ENCODE measurements at regions not wholly inside any gene's neighbourhood (a gene's known extent, or its start where the extent isn't known, plus 50 kb on each side); places are given as distances from the start of the nearest gene placed in this dataset.
"Not testable (repeated sequence)": the region's sequence is repeated elsewhere in the genome, so short reads cannot be mapped to it uniquely, and the experiment has no call there.

DNA sequence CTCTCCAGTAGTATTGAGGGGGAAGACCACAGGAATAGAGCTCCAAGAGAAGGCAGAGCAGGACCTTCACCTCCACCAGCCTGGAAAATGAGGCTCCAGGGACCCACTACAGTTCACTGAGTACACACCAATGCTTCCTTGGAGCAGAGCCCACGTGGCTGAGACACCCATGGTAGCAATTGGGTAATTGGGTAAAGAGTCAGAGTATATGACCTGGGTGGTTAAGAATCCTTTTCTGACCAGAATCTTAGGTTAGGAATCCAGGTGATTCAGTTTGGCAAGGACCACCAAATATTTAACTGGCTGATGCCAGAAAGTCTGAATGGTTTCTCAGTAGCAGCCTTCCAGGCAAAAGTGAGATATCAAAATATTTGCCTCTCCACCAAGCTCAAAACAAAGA, 107.7 kb downstream of the MDH1 start:
- DNase-seq, result no peak

GRCh38 chr2:63697160-63697559, 108.4 kb downstream of the MDH1 start:
- DNase-seq, result no peak

DNA sequence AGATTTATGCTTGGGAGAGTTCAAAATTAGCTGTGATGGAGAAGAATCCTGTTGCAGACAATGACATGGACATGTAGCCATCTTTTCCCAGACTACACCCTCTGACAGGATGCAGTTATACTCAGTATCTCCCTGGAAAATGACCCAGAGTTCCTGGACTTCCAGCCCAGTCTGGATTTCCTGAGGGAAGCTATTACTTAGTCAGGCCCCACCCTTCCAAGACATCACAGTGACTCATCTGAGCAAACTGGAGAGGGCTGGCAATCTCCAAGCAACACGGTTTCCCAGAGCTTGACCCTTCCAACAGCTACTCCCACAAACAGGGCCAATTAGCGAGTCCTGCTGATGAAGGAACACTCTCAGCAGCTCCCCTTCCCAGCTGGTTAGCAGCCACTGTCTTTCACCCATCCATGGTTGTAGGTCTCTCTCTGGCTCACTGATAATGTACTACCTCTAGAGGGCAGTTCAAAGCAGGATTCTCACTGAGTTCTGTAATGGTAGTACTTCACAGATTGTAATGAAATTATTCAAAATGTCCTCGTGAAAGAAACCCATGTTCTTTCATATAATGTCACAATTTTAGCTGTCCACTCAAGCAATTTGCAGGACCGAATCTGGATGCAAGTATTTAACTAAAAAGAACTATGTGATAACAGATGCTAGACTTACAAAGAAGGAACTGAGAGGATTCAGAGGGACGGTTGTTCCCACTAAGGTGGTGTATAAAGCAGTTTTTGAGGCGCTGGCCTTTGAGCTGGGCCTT, 110.2 kb downstream of the MDH1 start:
- peak; percentile 56 for DNase-seq

- no peak for DNase-seq
Measured at GRCh38 chr2:63699549-63699839, 110.7 kb downstream of the MDH1 start.

- DNase-seq, result no peak
Measured at GRCh38 chr2:63700271-63700670, 111.5 kb downstream of the MDH1 start.

GRCh38 chr2:63701406-63701805, 112.6 kb downstream of the MDH1 start:
- DNase-seq, result no peak

GRCh38 chr2:63706084-63706483, 117.3 kb downstream of the MDH1 start:
- not testable (repeated sequence) for DNase-seq

GRCh38 chr2:63710732-63711131, 122.0 kb downstream of the MDH1 start:
- DNase-seq, result no peak

DNA sequence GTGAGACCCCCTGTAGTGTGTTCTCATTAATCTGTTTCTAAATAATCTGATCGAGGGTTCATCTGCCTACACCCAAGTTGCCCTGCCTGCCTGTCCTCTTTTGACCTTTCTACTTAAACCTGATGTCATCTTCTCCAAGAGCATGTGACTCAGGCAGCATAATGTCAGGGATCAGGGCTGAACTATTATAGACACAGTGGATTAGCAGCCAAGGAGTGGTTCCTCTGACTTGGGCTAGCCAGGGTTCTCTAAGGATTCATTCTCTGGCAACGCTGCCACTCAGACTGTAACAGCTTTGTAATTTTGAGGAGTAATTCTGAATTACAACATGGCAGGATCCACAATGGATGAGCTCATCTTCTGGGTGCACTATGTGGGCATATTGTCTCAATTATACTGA, 124.0 kb downstream of the MDH1 start:
- no peak for DNase-seq

DNA sequence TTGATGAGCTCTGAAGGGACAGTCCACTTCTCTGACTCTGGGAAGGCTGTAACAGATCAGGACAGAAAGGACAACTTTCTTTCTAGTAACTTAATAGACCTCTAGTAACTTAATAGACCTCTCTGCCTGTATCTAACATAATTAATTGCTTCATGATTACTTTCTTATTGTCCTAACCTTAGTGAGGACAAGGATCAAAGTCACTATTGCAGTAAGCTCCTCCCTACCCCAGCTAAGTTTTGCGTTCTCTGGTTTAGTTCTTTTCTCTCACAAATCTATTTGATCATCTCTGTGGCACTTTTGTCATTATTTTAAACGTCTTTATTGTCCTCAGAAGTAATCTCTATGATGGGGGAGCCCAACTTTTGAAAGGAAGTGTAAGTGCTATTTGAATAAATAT, 125.5 kb upstream of the UGP2 start:
- DNase-seq, result no peak

GRCh38 chr2:63719052-63719451, 122.6 kb upstream of the UGP2 start:
- DNase-seq, result no peak

- DNase-seq, result no peak
Measured at GRCh38 chr2:63721082-63721424, 120.6 kb upstream of the UGP2 start.

GRCh38 chr2:63722284-63722683, 119.4 kb upstream of the UGP2 start:
- DNase-seq, result not testable (repeated sequence)

GRCh38 chr2:63723709-63724108, 118.0 kb upstream of the UGP2 start:
- DNase-seq, result no peak

DNA sequence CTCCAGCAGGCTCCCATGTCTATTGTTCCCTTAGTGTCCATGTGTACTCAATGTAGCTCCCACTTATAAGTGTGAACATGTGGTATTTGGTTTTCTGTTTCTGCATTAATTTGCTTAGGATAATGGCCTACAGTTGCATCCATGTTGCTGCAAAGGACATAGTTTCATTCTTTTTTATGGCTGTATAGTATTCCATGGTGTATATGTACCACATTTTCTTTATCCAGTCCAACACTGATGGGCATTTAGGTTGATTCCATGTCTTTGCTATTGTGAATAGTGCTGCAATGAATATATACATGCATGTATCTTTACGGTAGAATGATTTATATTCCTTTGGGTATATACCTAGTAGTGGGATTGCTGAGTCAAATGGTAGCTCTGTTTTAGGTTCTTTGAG, 116.5 kb upstream of the UGP2 start:
- DNase-seq, result not testable (repeated sequence)

DNA sequence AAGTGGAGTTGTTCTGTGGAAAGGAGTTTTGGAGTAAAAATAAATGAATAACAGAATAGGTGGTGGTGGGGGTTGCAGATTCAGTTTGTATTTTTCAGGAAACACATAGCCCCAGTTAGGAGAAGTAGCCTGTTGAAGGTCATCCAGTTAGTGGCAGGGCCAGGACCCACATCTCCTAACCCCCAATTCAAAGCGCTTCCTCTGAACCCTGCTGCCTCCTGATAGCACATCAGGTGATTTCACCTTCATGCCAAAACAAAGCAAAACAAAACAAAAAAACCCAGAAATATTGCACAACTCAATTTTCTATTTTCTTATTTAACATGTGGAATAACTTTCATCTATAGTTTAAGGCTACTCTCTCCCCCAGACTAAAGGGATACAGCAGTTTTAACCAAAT, 112.3 kb upstream of the UGP2 start:
- DNase-seq, result no peak

DNA sequence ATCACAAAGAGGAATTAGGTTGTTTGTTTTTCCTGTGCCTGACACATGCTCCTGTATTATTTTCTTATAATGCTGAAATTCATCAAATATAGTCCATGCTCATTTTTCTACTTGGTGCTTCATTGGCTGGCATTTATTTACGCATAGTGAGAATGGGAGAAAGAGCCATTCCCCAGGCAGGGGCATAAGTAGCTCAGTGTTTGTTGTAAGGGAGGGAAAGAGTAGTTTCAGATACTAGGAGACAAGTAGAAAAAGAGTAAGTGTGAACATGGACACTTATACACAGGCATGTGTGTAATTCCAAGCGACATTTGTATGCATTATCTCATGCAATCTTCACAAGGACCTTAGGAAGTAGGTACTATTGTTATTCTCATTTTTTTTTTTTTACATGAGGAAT, 111.9 kb upstream of the UGP2 start:
- DNase-seq, result no peak

- DNase-seq, result no peak
Measured at GRCh38 chr2:63734510-63734909, 107.2 kb upstream of the UGP2 start.

GRCh38 chr2:63735263-63735662, 106.4 kb upstream of the UGP2 start:
- DNase-seq, result no peak

GRCh38 chr2:63735931-63736330, 105.8 kb upstream of the UGP2 start:
- DNase-seq, result no peak

- DNase-seq, result no peak
Measured at GRCh38 chr2:63736354-63736753, 105.3 kb upstream of the UGP2 start.

DNA sequence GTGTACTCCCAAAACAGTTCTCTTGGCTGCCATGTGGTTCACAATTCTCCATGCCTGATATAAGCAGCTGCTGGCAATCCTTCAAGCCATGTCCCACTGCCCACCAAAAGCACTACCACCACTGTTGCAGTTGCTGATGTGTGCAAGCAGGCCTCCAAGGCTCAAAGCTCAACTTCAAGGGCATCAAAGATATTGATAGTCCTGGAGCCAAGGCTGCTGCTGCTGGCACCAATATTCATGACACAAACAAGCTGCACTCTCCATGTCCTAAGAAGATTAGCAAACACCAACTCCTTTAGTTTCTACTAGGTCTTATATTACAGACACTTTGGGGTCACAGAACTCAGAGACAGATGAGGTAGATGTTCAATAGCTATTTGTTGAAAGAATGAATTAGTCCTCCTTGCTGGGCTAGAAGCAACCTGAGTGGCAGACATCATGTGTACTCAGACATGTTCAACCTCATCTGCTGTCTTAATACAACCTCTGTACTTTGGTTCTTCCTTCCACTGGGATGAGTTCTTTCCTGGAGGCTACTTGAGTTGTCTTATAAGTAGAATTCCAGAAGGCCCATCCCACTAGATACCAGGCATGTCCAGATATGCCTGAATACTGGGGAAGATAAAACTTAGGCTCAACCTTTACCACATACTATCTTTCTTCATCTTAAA, 104.5 kb upstream of the UGP2 start:
- no peak for DNase-seq

GRCh38 chr2:63738019-63738418, 103.7 kb upstream of the UGP2 start:
- no peak for DNase-seq

- not testable (repeated sequence) for DNase-seq
Measured at GRCh38 chr2:63739180-63739579, 102.5 kb upstream of the UGP2 start.

DNA sequence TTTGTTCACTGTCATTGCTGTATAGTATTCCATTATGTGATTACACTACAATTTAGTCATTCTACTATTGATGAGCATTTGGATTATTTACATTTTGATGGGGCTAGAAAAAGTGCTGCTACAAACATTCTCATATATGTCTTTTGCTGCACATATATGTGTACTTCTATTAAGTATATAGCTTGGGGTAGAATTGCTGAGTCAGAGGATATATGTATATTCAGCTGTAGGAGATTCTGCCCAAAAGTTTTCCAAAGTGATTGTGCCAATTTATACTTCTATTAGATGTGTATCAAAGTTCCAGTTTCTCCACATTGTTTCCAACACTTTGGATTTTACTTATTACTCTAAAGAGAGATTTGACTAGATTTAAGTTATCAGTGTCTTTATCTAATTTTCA, 101.7 kb upstream of the UGP2 start:
- DNase-seq, result no peak

Measured in CD4-positive, alpha-beta T cell treated with Interleukin-10 for 1 hour (primary cell).